ENCODE measurements at regions not wholly inside any gene's neighbourhood (a gene's known extent, or its start where the extent isn't known, plus 50 kb on each side); places are given as distances from the start of the nearest gene placed in this dataset.
"Not testable (repeated sequence)": the region's sequence is repeated elsewhere in the genome, so short reads cannot be mapped to it uniquely, and the experiment has no call there.

DNA sequence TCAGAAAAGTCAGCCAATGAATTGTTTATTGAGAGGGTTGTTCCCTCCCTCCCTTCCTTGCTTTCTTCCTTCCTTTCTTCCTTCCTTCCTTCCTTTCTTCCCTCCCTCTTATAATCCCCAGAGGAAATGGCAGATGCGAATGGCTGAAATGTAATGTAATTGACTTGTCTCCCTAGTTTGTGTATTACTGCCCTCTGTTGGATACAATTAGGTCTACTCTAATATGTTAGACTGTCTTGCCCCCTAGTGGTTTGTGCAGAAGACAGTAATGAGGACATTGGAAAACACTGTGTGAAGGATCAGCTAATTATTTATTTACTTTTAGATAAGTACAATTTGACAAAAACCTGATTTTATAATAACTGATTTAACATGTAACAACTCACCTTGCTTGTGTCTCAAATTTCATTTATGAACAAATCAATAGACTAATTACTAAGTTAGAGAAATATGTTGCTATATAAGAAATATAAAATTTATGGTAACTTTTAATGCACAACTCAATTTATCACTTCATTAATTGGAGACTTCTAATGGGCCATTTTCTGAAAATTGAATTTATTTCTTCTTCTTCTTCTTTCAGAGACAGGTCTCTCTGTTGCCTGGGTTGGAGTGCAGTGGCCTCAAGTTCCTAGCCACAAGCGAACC lies 229.8 kb upstream of the LRIG3 start:
- DNase-seq (ENCODE audit: low spot score): peak; percentile 64

DNA sequence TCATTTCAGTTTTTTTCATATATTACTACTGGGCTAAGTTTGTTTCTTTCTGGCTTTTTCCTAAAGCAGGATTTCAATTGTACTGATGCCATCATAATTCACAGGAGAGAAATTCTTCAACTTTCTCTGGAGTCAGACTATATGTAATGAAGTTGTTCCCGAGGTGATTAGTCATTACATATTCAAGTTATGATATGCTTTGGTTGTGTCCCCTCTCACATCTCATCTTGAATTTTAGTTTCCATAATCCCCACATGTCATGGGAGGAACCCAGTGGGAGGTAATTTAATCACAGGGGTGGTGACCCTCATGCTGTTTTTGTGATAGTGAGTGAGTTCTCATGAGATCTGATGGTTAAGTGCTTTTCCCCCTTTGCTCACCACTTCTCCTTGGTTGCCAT lies 227.5 kb upstream of the LRIG3 start:
- no peak for DNase-seq (ENCODE audit: low spot score)

DNA sequence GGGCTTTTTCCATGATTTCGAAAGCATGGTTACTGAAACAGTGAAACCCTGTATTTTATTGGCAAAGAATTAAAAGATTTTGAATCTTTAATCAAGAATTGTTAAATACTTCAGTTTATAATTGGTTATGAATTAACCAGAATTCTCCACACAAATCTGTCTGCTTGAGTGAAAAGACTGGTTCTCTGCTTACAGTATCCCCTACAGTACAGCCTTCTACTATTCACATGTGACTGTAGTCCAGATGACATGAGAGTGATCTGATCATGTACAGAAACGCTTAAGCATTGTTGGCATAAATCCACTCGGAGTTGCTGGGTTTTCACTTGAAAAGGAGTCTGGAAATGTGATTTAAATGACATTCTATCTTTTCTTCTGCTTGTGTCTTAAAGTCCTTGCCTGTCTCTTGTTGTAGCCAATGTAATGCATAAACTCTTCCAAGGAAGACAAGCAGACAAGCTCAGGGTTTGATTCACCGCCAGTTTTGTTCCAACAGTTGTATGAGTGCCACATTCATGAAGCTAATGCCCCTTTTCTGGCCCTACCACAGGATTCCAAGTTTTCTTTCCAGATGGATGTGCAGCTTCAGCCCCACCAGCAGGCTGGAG lies 222.0 kb upstream of the LRIG3 start:
- no peak for DNase-seq (ENCODE audit: low spot score)

DNA sequence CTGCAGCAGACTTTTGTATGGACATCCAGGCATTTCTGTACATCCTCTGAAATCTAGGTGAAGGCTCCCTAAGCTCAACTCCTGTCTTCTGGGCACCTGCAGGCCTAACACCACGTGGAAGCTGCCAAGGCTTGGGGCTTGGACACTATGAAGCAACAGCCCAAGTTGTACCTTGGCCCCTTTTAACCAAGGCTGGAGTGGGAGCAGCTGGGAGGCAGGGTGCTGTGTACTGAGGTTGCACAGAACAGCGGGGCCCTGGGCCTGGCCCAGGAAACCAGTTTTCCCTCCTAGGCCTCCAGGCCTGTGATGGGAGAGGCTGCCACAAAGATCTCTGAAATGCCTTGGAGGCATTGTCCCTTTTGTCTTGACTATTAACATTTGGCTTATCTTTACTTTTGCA lies 214.4 kb upstream of the LRIG3 start:
- DNase-seq (ENCODE audit: low spot score): no peak

DNA sequence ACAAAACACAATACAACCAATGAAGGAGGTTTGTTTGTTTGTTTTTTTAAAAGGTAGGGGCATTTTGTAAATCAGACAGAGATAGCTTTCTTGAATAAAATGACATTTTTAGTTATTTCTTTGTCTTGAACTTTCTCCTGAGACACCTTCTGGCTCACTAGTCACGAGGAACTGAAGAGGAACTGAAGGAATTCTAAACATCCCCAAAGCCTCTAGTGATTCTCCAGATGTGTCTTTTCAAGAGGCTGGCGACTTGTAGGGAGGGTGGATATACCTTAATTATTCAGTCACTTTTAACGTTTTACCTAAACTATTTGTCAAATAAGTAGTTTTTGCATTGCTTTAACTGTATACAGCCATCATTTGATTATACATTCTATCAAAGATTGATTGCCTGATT lies 211.2 kb upstream of the LRIG3 start:
- no peak for DNase-seq (ENCODE audit: low spot score)

DNA sequence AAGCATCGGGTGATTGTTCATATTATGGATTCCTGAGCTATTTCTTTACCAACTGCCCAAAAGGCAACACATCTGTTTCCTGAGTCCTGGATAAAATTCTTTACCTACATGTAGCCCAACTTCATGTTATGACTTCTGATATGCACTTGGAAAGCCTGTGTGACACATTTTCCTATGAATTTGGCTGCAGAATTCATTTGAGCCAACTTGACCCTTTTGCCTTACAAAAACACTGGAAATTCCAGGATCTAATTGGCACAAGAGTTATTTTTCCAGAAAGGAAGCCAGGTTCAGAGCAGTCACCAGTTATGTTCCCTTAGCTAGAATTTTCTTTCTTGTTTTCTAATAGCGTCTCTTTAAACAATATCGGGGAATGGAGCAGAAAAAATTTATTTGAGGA lies 202.5 kb upstream of the LRIG3 start:
- no peak for DNase-seq (ENCODE audit: low spot score)

DNA sequence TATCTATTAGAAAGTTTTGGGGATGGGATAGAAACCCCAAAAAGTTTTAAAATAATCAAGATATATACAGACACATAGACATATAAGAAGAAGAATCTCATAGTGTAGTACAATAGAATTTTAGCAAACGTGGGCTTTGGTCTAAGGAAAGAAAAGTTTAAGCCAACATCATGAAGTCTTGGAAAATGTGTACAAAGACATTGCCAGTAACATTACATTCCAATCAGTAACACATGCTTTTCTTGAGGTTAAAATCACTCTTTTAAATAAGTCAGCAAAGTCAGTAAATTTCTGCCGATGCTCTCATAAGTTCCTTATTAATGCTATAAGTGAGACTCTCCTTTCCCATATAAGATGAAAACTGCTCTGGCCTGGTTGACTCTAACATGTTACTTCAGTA lies 201.1 kb upstream of the LRIG3 start:
- DNase-seq (ENCODE audit: low spot score): no peak

DNA sequence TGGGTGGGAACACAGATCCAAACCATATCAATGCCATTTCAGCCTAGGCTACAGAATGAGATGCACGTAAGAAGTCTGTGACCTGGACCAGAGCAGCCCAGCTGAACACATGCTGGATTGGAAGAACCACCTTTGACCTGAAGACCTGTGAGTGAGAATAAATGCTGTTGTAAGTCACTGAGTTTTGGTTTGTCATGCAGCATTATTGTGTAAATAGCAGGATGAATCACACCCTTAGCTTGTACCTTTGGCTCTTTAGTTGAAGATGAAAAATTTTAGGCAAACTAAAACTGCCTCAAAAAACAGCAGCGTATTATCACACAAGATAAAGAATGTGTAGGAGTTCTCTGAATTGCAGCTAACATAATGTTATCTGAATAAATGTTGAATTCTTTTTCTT lies 199.4 kb upstream of the LRIG3 start:
- DNase-seq (ENCODE audit: low spot score): no peak

DNA sequence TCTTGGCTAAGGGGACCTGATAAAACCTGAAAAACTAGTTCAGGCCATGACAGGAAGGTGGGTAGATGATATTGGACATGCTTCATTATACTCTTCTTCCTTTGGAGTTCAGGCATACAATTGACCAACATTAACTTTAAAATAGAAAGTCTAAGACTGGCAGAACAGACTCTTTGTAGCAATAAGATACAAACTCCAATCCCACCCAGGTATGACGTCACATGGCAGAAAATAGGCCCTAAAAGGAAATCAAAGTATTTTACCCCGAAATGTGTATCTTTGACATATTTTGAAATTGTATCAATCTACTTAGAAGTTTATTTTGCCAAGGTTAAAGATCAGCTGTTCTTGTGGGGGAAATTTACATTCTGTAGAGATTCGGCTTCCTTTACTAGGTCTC lies 198.1 kb upstream of the LRIG3 start:
- DNase-seq (ENCODE audit: low spot score): no peak

DNA sequence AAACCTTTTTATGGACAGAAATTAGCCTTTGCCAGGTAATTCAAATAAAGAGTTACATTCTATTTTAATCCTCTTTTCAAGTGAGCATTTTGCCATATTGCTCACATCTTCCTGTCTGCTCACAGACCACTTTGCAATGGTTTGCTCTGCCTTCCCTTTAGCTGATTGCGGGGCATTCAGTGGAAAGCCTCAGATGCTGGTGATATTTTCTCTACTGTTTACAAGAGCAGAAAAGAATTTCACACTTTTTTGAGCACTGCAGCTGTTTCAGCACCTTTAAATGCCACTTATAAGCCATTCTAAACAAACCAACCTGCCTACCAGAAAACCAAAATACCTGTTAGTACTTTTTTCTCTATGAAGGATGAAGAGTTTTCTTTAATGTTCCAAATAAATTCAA lies 195.7 kb upstream of the LRIG3 start:
- no peak for DNase-seq (ENCODE audit: low spot score)

DNA sequence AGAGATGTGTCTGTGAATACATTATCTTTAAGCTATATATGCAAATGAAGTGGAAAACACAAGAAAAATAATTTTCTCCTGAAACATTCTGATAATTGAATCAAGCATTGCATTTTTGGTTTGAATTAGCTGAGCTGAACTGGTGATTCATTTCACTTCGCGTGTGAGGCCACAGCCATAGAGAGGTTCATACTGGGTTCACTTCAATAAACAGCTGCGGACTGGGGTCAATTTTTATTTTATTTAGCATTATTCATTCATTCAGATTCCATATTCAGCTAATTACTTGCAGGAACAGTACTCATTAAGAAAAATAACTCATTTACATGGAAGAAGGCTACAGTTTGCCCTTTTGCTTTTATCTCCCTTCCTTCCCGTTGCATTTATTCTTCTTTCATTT lies 195.2 kb upstream of the LRIG3 start:
- no peak for DNase-seq (ENCODE audit: low spot score)

DNA sequence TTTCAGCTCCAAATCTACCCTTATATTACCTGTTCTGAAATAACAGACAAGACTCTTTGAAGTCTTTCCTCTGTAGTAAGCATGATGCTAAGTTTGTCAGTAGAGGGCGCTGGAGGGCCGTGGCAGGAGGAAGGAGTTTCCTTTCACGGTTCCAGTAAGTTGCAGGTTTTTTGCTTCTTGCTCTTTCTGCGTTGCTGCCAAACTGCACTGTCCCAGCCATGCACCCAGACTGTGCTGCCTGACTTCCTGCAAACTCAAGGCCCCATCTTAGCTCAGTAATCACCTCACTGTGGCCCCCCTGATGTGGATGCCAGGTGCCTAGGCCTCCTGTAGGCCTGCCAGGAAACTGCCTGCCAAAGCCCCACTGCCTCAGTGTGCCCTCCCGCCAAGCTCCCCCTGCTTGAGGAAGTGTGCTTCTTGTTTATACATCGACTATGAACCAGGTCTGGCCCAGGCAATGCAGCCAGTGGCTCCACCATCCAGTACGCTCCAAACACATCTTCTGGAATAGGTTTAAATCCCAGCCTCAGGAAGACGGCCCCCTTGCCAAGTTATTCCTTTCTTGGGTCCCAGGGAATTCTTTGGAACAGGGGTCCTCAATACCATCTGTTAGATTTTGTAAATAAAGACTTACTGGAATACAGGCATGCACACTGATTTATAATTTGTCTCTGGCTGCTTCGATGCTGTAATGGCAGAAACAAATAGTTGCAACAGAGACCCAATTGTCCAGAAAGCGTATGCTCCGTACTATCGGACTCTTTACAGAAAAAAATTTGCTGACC lies 193.7 kb upstream of the LRIG3 start:
- peak; percentile 65 for DNase-seq (ENCODE audit: low spot score)

DNA sequence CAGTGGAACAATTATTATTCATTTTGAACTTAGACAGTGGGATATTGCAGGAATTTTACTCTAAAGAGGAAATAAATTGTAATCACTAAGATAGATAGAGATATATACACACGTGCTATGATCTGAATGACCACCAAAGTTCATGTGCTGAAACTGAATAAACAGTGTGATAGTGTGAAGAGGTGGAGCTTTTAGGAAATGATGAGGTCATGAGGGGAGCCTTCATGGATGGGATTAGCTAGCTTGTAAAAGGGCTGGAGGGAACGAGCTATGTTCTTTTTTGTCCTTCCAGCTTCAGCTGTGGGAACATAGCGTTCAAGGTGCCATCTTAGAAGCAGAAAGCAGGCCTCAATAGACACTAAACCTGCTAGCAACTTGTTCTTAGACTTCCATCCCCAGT lies 191.5 kb upstream of the LRIG3 start:
- DNase-seq (ENCODE audit: low spot score): no peak

DNA sequence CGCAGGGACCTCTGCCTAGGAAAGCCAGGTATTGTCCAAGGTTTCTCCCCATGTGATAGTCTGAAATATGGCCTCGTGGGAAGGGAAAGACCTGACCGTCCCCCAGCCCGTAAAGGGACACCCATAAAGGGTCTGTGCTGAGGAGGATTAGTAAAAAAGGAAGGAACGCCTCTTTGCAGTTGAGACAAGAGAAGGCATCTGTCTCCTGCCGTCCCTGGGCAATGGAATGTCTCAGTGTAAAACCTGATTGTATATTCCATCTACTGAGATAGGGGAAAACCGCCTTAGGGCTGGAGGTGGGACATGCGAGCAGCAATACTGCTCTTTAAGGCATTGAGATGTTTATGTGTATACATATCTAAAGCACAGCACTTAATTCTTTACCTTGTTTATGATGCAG lies 188.2 kb upstream of the LRIG3 start:
- DNase-seq (ENCODE audit: low spot score): not testable (repeated sequence)

DNA sequence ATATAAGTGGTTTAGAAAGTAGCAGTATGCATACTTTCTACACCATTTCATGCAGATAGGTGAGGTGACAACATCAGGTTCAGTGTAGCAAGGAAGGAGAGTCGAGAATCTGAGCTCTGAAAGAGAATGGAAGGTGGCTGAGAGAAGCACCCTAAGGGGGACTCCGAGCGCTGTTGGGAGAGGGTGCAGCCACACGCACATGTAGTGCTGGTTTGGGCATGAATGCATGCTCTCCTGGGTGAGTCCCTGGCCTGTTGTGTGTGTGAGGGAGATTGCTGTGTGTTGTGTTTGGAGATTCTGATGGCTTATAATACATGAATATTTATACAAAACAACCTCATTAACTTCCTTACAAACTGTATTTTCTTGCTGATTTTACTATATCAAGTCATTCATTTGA lies 180.3 kb upstream of the LRIG3 start:
- no peak for DNase-seq (ENCODE audit: low spot score)

DNA sequence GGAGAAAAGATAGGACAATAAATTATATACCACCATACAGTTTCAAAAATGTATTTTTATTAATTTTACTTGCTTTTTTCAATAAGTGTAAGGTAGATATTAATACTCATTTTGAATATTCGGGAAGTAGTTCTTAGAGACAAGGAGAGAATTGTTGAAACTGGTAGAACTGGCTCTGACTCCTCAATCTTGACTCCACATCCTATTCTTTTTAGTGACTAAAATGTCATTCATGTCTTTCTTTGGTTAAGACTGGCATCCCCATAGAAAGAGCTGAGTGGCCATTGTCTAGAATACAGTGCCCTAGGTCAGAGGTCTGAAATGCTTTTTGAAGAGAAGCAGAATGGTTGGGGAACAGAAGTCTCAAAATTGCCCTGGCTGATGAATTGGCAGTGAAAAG lies 177.6 kb upstream of the LRIG3 start:
- no peak for DNase-seq (ENCODE audit: low spot score)

DNA sequence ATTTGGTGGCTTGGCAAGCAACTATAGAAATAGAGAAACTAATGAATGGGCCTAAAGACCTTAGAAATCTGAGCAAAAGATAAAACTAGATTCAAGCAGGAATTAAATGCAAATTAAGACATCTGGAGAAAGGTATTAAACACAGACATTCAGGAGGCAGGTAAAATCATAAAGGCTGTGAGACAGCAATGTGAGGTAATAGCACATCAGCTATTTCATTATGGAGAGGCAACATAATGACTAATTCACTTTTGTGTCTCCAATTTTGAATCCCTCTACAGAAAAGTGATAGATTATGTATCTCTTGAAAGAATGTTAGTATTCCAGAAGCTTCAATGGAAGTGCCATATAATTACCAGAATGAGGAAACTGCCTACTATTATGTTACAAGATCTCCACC lies 175.9 kb upstream of the LRIG3 start:
- no peak for DNase-seq (ENCODE audit: low spot score)

DNA sequence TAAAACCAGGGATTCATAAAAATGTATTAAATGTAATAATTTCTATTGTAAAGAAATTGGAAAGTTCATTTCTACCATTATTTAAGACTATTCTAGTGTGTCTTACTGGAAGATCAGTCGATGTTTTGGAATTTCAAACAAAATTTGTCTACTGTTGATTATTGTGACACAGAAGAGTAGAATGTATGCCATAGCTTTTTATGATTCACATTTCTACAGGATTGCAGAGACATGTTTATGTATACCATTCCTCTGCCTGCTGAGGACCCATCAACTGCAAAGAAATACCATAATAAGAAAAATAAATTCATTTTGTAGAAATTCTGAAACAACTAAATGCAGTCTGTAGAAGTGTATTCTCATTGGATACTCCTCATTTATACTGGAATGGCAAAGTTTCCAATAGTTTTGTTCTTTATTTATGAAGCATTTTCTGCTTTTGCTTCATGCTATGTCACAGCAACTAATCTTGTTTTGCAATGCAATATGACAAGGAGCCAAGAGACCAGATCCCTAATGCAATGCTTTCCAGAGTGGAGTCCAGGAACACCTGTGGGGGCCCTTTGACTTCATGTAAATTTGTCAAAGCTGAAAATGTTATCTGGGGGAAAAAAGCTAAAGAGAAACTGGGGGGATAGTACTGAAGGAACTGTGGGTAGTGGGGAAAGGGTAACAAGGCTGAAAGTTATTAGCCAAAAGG lies 172.9 kb upstream of the LRIG3 start:
- DNase-seq (ENCODE audit: low spot score): no peak

DNA sequence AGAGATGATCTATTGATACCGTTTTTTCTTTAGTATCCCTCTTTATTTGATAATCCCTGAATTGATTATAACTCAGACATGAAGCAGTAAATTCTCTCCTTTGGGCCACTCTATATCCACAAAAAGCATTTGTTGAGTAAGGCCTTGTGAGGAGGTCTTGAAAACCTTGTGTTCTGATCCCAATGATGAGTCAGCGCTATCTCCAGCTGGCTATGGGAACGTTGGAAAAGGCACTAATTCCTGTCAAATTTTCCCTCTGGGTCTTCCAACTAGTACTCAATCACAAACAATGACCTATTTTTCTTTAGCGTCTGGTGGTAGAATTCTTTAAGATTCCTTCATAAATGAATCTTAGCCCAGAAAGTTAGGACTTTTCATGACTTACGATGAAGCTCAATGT lies 168.4 kb upstream of the LRIG3 start:
- DNase-seq (ENCODE audit: low spot score): no peak

DNA sequence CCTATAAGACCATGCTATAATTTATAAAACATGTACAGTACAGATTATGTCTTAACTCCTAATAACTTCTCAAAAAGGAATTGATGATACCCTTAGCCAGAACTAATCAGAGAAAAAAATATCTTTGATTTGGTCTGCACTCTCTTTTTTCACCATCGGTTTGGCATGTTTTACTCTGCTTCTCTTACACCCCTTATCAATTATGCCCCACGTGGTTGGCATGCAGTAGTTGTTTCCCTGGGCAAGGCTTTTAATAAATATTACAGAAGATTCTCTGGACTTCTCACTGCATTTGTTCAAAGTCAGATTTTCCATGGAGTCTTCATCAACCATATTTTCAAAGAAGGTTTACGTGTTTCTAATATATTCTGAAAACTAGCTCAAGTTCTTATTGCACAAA lies 167.4 kb upstream of the LRIG3 start:
- no peak for DNase-seq (ENCODE audit: low spot score)

DNA sequence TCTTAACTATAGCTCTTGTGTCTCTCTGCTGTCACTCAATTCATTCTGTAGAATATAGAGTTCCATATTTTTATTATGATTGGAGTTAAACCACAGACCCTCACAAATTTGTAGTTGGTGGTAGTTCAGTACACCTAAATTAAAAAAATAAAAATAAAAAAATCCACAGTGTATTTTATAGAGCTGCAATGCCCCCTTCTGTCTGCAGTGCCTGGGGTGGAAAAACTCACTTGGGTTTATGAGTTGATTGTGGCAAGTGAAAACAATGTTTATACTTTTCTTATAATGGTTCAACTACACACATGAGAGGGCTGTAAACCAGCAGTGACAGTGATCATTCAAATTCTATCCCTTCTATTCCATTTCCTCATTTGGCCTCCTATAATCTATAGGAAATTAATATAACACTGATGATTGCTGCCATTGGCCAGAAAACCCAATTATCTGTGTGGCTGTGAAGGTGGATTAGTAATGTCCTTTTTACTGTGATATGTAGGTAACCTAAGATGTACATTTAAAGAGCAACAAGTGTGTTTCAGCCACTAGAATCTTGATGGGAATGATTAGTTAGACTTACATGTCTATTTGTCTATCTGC lies 166.9 kb upstream of the LRIG3 start:
- no peak for DNase-seq (ENCODE audit: low spot score)

DNA sequence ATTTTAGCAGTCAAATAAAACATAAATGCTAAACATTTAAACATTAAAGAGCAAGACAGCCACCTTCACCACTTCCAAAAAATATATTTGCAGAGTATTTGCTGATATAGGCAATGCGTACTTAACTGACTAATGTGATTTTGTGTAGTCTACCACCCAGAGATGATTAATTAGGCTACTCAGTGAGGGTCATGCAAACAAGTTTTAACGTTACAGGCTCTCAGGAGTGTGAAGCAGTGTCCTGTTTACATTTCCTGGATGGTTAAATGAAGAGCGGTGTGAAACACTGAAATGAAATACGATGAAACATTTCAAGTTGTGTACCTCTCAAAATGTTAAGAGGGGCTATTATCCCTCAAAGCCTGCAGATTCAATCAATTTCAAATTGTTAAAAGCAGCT lies 165.8 kb upstream of the LRIG3 start:
- no peak for DNase-seq (ENCODE audit: low spot score)

DNA sequence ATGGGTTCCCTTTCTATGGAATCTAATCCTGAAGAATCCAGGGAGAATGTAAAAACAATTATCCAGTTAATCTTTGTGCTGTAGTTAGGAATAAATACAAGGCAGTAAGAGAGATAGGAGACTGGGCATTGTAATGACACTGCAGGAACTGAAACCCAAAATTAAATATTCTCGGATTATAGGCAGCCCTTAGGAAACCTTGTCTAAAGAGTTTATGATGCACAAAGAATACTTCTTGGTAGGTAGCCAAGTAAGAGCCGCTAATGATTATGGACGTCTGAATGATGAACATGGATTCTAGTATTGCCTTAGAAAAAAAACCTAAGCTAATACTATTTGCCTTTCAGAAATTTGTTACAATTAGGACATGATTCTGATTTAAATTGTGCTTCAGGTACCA lies 165.4 kb upstream of the LRIG3 start:
- DNase-seq (ENCODE audit: low spot score): no peak
